GM18517 (cell line): ENCODE measurements at regions not wholly inside any gene's neighbourhood (a gene's known extent, or its start where the extent isn't known, plus 50 kb on each side); places are given as distances from the start of the nearest gene placed in this dataset.

Experiments
- ATAC-seq: cut with Tn5 transposase; IDR thresholded peaks from one replicate; pipeline ENCODE4 v1.9.1; 2021; ENCODE audit warnings: mild to moderate bottlenecking, moderate library complexity; ENCODE audit not compliant: unreplicated experiment

- no peak for ATAC-seq
Observed at GRCh38 chr11:23976426-23976825, 520.4 kb upstream of the LUZP2 start.

- ATAC-seq, result no peak
Observed at GRCh38 chr11:23976841-23977271, 520.0 kb upstream of the LUZP2 start.

- ATAC-seq, result no peak
Observed at GRCh38 chr11:23988381-23989006, 508.4 kb upstream of the LUZP2 start.

- ATAC-seq, result no peak
Observed at GRCh38 chr11:23990346-23991164, 506.3 kb upstream of the LUZP2 start.

GRCh38 chr11:23991165-23991539 is 505.7 kb upstream of the LUZP2 start:
- ATAC-seq, result no peak

- ATAC-seq, result no peak
Observed at GRCh38 chr11:23995891-23996290, 501.0 kb upstream of the LUZP2 start.

DNA sequence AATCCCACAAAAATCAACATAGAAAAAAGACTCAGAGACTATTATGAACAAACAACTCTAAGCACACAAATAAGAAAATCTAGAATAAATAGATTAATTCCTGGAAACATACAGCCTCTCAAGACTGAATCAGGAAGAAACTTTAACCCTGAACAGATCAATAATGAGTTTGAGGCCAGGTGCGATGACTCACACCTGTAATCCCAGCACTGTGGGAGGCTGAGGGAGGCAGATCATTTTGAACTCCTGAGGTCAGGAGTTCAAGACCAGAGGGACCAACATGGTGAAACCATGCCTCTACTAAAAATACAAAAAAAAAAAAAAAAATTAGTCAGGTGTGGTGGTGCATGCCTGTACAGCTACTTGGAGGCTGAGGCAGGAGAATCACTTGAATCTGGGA is 499.5 kb upstream of the LUZP2 start:
- no peak for ATAC-seq

- no peak for ATAC-seq
Observed at GRCh38 chr11:24005202-24005876, 491.5 kb upstream of the LUZP2 start.

DNA sequence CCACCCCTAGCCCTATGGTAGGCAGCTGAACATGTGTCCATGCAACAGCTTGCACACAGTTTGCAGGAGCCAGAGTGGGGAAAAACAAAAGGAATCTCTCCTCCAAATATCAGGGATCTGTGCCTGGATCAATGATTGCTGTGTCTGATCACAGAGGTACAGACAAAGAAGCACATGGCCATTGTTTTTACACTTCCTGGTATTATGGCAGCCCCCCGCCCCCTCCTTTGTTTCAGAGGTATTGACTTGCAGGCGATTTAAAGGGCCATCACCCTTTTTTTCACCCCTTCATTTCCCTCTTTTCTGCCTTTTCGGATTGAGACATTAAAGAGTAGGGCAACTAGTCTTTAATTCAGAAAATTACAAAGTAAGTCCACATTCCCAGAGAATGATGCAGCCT is 453.0 kb upstream of the LUZP2 start:
- no peak for ATAC-seq

DNA sequence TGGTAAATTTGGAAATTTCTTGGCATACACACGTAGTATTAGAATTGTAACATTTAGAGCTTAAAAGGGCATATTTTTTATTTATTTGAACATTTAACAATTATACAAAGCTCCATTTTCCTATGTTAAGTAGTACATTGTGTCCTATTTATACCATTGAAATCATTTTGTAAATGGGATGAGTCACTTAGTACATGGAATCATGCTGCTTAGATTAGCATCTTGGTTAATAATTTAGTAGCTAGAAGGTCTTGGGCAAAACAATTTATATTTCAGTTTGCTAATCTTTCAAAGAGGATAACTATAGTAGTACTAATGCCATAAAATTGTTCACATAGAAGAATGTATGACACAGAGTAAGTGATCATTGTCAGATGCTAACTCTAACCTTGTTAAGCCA is 450.1 kb upstream of the LUZP2 start:
- ATAC-seq, result no peak

- ATAC-seq, result no peak
Observed at GRCh38 chr11:24056051-24056450, 440.8 kb upstream of the LUZP2 start.

DNA sequence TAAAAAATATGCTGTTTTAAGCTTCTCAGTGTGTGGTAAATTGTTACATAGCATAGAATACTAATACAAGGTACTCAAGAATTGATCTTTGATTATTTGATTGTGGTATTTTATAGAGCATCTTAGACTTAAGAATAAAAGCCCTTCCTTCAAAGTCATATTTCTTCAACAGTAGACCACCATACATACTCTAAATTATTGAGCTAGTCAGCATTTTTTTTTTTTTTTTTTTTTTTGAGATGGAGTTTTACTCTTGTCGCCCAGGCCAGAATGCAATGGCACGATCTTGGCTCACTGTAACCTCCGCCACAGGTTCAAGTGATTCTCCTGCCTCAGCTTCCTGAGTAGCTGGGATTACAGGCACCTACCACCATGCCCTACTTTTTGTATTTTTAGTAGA is 436.7 kb upstream of the LUZP2 start:
- ATAC-seq, result no peak

DNA sequence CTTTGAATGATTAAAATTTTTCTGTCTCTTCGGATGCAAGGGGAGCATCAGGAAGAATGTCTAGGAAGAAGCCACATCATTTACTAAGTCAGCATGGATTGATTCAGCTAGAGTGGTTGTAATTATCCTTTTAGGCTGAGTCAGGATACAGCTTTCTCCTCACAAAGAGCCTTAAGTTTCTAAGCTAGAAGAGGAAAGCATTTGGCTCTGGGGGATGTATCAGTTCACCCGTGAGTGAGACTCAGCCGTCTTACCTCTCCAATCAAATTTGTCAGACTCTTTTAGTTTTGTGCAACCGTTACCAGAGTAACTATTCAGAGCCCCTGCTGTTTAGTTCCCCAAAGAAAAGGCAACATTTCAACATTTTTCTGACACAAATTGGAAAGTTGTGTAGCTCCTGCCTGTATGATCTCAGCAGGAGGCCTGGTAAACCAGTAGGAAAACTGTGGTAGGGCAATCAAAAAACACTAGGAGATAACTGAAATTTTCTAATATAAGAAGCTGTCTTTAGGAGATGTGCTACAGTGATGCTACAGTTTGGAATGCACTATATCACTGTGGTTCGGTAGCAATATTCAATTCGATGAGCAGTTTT is 432.4 kb upstream of the LUZP2 start:
- ATAC-seq, result no peak

DNA sequence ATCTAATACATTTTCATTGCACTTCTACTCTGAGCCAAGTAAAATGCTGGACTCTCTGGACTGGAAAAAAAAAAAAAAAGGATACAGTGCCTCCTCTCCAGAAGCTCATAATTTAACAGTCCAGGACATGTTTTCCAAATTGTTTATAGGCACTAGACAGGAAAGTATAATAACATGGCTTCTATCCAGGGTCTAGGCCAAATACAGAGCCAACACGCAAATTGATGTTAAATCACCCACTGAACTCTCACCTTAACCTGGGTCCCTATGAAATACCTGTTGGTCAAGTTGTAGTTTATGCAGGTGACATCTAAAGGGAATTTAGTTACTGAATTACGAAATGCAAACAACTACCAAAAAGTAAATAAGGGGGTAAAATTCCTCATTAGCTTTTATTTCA is 428.7 kb upstream of the LUZP2 start:
- ATAC-seq, result no peak

DNA sequence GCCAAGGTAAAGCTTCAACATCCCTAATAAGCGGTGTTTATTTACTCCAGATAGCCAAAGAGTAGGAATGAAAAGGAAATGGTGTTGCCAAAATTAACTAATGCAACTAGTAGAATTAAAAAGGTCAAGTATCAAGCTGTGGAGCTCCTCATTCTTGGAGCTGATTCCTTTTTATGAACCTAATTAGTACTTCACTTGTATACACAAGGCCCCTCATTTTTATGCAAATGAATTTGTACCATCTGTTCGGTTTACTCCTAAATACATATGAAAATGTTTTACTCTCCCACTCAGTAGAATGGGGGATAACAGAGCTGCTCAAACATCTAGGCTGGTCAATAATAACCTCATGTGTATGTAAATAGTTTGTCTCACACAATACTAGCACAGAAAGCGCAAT is 426.4 kb upstream of the LUZP2 start:
- ATAC-seq, result no peak

DNA sequence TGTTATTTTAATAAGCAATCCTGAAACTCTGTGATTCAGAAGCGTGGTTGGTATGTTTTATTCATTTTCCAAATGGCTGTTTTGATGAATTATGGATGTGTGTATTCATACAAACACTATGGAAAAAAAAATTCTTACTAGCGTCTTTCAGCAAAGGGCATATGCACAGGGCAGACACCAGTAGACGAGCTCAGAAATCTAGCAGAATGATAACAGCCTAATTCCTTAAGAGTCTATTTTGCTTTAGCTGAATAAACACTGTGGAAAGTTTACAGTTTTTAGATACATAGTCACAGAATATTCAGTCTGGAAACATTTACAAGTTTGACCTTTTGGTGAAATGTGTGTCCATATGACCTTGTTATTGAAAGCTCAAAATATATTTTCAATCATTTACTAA is 418.8 kb upstream of the LUZP2 start:
- no peak for ATAC-seq

DNA sequence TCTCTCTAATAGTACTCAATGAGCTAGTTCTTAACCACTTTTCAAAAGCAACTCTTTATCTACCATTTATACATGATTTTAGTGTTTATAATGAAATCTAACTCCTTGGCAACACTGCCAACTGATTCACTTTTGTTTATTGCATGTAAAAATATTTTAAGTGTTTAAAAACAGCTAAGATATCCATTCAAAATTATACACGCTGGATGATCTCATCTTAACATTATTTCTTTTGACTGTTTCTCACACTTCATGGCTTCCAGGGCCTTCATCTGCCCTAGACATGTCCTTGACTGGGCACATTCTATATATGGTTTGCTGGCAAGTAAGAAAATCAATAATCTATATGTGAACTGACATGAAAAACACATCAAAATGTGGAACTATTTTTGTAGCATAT is 414.6 kb upstream of the LUZP2 start:
- ATAC-seq, result no peak

GRCh38 chr11:24082860-24083259 is 414.0 kb upstream of the LUZP2 start:
- no peak for ATAC-seq

- no peak for ATAC-seq
Observed at GRCh38 chr11:24084956-24085355, 411.9 kb upstream of the LUZP2 start.

DNA sequence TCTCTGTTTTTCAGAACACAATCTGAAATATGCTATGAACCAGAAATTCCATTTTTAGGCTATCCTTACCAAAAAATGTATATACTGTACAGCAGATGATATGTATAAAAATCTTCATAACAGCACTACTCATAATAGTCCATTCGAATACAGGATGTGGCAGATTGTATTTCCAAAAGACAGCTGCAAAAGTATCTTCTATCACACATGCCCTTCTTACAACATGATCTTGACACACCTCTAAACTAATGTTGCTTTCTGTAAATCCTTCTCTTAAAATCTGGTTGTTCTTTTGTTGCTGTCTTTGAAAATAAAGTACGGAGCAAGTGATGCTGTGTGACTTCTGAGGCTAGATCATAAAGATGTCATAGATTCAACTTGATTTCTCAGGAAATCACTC is 409.9 kb upstream of the LUZP2 start:
- ATAC-seq, result no peak

- ATAC-seq, result no peak
Observed at GRCh38 chr11:24091594-24091993, 405.3 kb upstream of the LUZP2 start.

DNA sequence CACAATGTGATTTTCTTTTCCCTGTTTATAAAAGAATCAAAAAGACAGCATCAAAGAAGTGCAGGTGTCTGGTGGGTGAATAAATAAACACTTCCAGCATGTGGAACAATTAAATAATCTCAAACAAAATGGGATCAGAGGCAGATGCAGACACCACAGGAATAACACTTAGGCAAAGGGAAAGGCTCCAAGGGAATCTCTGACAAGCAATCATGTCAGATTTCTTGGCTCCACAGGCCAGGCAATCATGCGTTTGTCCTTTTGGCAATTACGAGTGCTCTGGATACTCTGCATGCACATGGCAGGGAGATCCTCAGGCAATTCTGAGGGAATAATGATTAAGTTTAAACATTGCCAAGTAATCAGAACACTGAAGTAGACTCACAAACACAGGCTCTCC is 403.5 kb upstream of the LUZP2 start:
- ATAC-seq, result no peak
